ENCODE measurements at regions not wholly inside any gene's neighbourhood (a gene's known extent, or its start where the extent isn't known, plus 50 kb on each side); places are given as distances from the start of the nearest gene placed in this dataset.
A peak's percentile ranks its signal among the peaks of the same experiment; 100 is the strongest.

DNA sequence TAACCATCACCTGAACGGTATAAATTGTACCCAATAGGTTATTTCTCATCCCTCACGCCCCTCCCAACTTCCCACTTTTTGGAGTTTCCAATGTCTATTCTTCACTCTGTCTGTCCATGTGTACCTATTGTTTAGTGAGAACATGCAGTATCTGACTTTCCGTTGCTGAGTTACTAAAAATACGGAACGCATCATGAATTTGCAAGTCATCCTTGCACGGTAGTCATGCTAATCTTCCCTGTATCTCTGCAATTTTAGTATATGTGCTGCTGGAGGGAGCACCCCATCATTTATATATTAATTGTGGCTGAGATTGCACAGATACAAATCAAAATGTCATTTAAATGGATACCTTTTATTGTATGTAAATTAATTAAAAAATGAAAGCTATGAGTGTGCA is 75.7 kb upstream of the SFMBT2 start:
- Histone ChIP-seq H3K9me3 (no peaks in the 10 kb centered on the region), H3K4me3 (no peak overlapping the region), H3K27ac (no peak overlapping the region), H3K4me1 (0 out of 3 replicates have a peak, but pooled peaks cover 6% of the 10 kb centered on the region), H3K4me2 (no peak overlapping the region)
- ChIA-PET POLR2A (no interaction called here), CTCF (no interaction called here)
- DNase-seq (ENCODE audit: low read depth in 1 of 2, low spot score in 1 of 2): no peak
- WGBS (ENCODE audit: missing lambda C conversion rate): 88% methylated on average over 6 of the region's 6 CpGs
- TF ChIP-seq MAFK (IDR thresholded peaks at IDR 0.05; ENCODE audit: partially characterized antibody): peak; percentile 21
- TF ChIP-seq NFE2L2 (conservative IDR thresholded peaks at IDR 0.05; ENCODE audit: low read length): peak; percentile 84
- TF ChIP-seq, protein P1, sequence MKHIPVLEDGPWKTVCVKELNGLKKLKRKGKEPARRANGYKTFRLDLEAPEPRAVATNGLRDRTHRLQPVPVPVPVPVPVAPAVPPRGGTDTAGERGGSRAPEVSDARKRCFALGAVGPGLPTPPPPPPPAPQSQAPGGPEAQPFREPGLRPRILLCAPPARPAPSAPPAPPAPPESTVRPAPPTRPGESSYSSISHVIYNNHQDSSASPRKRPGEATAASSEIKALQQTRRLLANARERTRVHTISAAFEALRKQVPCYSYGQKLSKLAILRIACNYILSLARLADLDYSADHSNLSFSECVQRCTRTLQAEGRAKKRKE (CRISPR knock-in tag; IDR thresholded peaks at IDR 0.05; ENCODE audit: low read depth): no peak
- no peak for ATAC-seq
- no peak for FAIRE-seq

DNA sequence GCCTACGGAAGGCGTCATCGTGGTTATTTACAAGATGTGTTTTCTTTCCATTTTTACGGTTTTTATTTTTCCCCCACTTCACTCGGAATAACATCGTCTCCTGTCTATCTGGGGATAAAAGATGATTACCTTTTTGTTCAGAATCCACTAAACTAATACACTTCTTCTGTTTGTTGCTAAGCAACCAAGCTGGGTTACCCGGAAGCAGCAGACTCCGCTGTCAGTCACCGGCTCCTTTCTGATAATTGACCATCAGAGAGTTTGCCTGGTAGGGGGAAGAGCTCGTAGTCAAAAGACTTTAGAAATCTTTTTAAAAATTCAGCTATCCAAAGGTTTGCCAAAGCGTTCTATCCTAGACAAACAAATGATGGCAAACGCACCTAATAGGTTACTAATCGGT is 75.0 kb upstream of the SFMBT2 start:
- ATAC-seq (no peak), FAIRE-seq (no peak), DNase-seq (ENCODE audit: low read depth in 1 of 2, low spot score in 1 of 2) (no peak)
- TF ChIP-seq MAZ (IDR thresholded peaks at IDR 0.05; ENCODE audit: borderline replicate concordance, low read depth, low read length): no peak
- TF ChIP-seq EHF (CRISPR knock-in tag; IDR thresholded peaks at IDR 0.05): no peak
- TF ChIP-seq, protein P2, sequence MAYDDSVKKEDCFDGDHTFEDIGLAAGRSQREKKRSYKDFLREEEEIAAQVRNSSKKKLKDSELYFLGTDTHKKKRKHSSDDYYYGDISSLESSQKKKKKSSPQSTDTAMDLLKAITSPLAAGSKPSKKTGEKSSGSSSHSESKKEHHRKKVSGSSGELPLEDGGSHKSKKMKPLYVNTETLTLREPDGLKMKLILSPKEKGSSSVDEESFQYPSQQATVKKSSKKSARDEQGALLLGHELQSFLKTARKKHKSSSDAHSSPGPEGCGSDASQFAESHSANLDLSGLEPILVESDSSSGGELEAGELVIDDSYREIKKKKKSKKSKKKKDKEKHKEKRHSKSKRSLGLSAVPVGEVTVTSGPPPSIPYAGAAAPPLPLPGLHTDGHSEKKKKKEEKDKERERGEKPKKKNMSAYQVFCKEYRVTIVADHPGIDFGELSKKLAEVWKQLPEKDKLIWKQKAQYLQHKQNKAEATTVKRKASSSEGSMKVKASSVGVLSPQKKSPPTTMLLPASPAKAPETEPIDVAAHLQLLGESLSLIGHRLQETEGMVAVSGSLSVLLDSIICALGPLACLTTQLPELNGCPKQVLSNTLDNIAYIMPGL (CRISPR knock-in tag; IDR thresholded peaks at IDR 0.05; ENCODE audit: borderline replicate concordance): no peak
- no peak for TF ChIP-seq HOXA7 (CRISPR knock-in tag; IDR thresholded peaks at IDR 0.05)
- TF ChIP-seq KDM1A (IDR thresholded peaks at IDR 0.05; ENCODE audit: low read depth): no peak
- no peak for TF ChIP-seq ESRRA (IDR thresholded peaks at IDR 0.05; ENCODE audit: borderline replicate concordance, low read length)
- no peak for TF ChIP-seq CHD4 (IDR thresholded peaks at IDR 0.05; ENCODE audit: borderline replicate concordance)
- no peak for TF ChIP-seq NFE2L2 (conservative IDR thresholded peaks at IDR 0.05; ENCODE audit: low read length)
- no peak for TF ChIP-seq EP300 (IDR thresholded peaks at IDR 0.05)
- TF ChIP-seq JUNB (IDR thresholded peaks at IDR 0.05): no peak
- no peak for TF ChIP-seq JUN (IDR thresholded peaks at IDR 0.05)
- TF ChIP-seq, protein P3, sequence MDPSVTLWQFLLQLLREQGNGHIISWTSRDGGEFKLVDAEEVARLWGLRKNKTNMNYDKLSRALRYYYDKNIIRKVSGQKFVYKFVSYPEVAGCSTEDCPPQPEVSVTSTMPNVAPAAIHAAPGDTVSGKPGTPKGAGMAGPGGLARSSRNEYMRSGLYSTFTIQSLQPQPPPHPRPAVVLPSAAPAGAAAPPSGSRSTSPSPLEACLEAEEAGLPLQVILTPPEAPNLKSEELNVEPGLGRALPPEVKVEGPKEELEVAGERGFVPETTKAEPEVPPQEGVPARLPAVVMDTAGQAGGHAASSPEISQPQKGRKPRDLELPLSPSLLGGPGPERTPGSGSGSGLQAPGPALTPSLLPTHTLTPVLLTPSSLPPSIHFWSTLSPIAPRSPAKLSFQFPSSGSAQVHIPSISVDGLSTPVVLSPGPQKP (IDR thresholded peaks at IDR 0.05; ENCODE audit: low read depth, low read length): no peak
- no peak for TF ChIP-seq MYC (IDR thresholded peaks at IDR 0.05; ENCODE audit: borderline replicate concordance, low read length)
- TF ChIP-seq, protein P1 (CRISPR knock-in tag; IDR thresholded peaks at IDR 0.05; ENCODE audit: low read depth): no peak
- TF ChIP-seq, protein P4, sequence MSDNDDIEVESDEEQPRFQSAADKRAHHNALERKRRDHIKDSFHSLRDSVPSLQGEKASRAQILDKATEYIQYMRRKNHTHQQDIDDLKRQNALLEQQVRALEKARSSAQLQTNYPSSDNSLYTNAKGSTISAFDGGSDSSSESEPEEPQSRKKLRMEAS (IDR thresholded peaks at IDR 0.05): no peak
- TF ChIP-seq SREBF2 (IDR thresholded peaks at IDR 0.05): no peak
- no peak for TF ChIP-seq TFCP2L1 (CRISPR knock-in tag; IDR thresholded peaks at IDR 0.05)
- no peak for TF ChIP-seq ZNF302 (CRISPR knock-in tag; IDR thresholded peaks at IDR 0.05)
- no peak for TF ChIP-seq CBX8 (IDR thresholded peaks at IDR 0.05)
- POLR2A ChIA-PET: no interaction called here
- Histone ChIP-seq H3K9me3 (no peaks in the 10 kb centered on the region), H3K4me1 (0 out of 3 replicates have a peak, but pooled peaks cover 6% of the 10 kb centered on the region), H3K27ac (no peak overlapping the region), H3K4me2 (peak overlapping the region; percentile 61), H3K4me3 (0 out of 3 replicates have a peak overlapping the region, but pooled peaks have one; percentile 15)
- WGBS (ENCODE audit: missing lambda C conversion rate): 67% methylated on average over 13 of the region's 13 CpGs
- CTCF ChIA-PET: no interaction called here

DNA sequence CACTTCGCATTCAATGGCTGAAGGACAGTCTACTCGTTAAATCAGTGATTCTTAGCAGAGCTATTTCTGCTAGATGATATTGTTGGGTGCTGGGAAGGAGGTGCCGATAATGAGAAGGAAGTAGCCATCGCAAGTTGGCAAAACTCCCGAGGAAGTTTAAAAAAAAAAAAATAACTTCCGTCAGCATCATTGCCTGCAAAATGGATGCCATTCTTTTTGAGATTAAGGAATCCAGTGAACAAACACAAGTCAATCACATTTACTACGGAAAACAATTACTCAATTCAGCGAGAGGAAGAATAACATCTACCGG is 74.4 kb upstream of the SFMBT2 start:
- WGBS (ENCODE audit: missing lambda C conversion rate): 18% methylated on average over 9 of the region's 9 CpGs
- ATAC-seq (no peak), FAIRE-seq (no peak), DNase-seq (ENCODE audit: low read depth in 1 of 2, low spot score in 1 of 2) (no peak)
- Histone ChIP-seq H3K4me1 (0 out of 3 replicates have a peak, but pooled peaks cover 6% of the 10 kb centered on the region), H3K4me3 (0 out of 3 replicates have a peak overlapping the region, but pooled peaks have one; percentile 15), H3K9me3 (no peaks in the 10 kb centered on the region), H3K27ac (no peak overlapping the region), H3K4me2 (peak overlapping the region; percentile 61)
- CTCF ChIA-PET: no interaction called here
- TF ChIP-seq MAZ (IDR thresholded peaks at IDR 0.05; ENCODE audit: borderline replicate concordance, low read depth, low read length) (no peak), FOSL2 (IDR thresholded peaks at IDR 0.05) (no peak), FOSL2 (CRISPR knock-in tag; IDR thresholded peaks at IDR 0.05) (no peak), HOXA7 (CRISPR knock-in tag; IDR thresholded peaks at IDR 0.05) (no peak), CHD4 (IDR thresholded peaks at IDR 0.05; ENCODE audit: borderline replicate concordance) (no peak), NPAS2 (CRISPR knock-in tag; IDR thresholded peaks at IDR 0.05; ENCODE audit: borderline replicate concordance) (no peak), CBX8 (IDR thresholded peaks at IDR 0.05) (no peak), TFCP2L1 (CRISPR knock-in tag; IDR thresholded peaks at IDR 0.05) (no peak), HOXB5 (CRISPR knock-in tag; IDR thresholded peaks at IDR 0.05) (no peak), BHLHE40 (IDR thresholded peaks at IDR 0.05; ENCODE audit: low read depth, low read length) (no peak), ZNF302 (CRISPR knock-in tag; IDR thresholded peaks at IDR 0.05) (no peak), JUNB (IDR thresholded peaks at IDR 0.05) (no peak), FOSB (CRISPR knock-in tag; IDR thresholded peaks at IDR 0.05) (no peak), EHF (CRISPR knock-in tag; IDR thresholded peaks at IDR 0.05) (no peak), MAFK (IDR thresholded peaks at IDR 0.05; ENCODE audit: partially characterized antibody) (no peak)
- TF ChIP-seq, protein P5, sequence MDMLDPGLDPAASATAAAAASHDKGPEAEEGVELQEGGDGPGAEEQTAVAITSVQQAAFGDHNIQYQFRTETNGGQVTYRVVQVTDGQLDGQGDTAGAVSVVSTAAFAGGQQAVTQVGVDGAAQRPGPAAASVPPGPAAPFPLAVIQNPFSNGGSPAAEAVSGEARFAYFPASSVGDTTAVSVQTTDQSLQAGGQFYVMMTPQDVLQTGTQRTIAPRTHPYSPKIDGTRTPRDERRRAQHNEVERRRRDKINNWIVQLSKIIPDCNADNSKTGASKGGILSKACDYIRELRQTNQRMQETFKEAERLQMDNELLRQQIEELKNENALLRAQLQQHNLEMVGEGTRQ (IDR thresholded peaks at IDR 0.05): no peak
- TF ChIP-seq, protein P4 (IDR thresholded peaks at IDR 0.05): no peak
- TF ChIP-seq, protein P3 (IDR thresholded peaks at IDR 0.05; ENCODE audit: low read depth, low read length): no peak
- POLR2A ChIA-PET: no interaction called here
